ENCODE measurements at regions not wholly inside any gene's neighbourhood (a gene's known extent, or its start where the extent isn't known, plus 50 kb on each side); places are given as distances from the start of the nearest gene placed in this dataset.
"Not testable (repeated sequence)": the region's sequence is repeated elsewhere in the genome, so short reads cannot be mapped to it uniquely, and the experiment has no call there.

- no peak for DNase-seq
Measured at GRCh38 chr6:166877906-166878305, 78.4 kb downstream of the RNASET2 start.

- DNase-seq, result no peak
Measured at GRCh38 chr6:166877349-166877748, 79.0 kb downstream of the RNASET2 start.

- DNase-seq, result no peak
Measured at GRCh38 chr6:166872531-166873009, 83.8 kb downstream of the RNASET2 start.

GRCh38 chr6:166870602-166871208 is 85.6 kb downstream of the RNASET2 start:
- DNase-seq, result no peak

GRCh38 chr6:166866839-166867637 is 89.3 kb downstream of the RNASET2 start:
- no peak for DNase-seq

GRCh38 chr6:166864333-166864732 is 92.0 kb downstream of the RNASET2 start:
- no peak for DNase-seq

- no peak for DNase-seq
Measured at GRCh38 chr6:166862978-166863530, 93.3 kb downstream of the RNASET2 start.

GRCh38 chr6:166862287-166862977 is 93.9 kb downstream of the RNASET2 start:
- peak; percentile 48 for DNase-seq

- no peak for DNase-seq
Measured at GRCh38 chr6:166861961-166862286, 94.4 kb downstream of the RNASET2 start.

GRCh38 chr6:166861304-166861703 is 95.0 kb downstream of the RNASET2 start:
- DNase-seq, result no peak

- DNase-seq, result no peak
Measured at GRCh38 chr6:166860392-166860791, 96.0 kb downstream of the RNASET2 start.

- no peak for DNase-seq
Measured at GRCh38 chr6:166855416-166855815, 100.9 kb downstream of the RNASET2 start.

GRCh38 chr6:166853371-166854325 is 102.7 kb downstream of the RNASET2 start:
- no peak for DNase-seq

GRCh38 chr6:166852451-166852975 is 103.8 kb downstream of the RNASET2 start:
- no peak for DNase-seq

GRCh38 chr6:166851911-166852310 is 104.4 kb downstream of the RNASET2 start:
- no peak for DNase-seq

GRCh38 chr6:166851426-166851825 is 104.9 kb downstream of the RNASET2 start:
- DNase-seq, result no peak

- no peak for DNase-seq
Measured at GRCh38 chr6:166850677-166851076, 105.7 kb downstream of the RNASET2 start.

- DNase-seq, result no peak
Measured at GRCh38 chr6:166849749-166850183, 106.6 kb downstream of the RNASET2 start.

- DNase-seq, result no peak
Measured at GRCh38 chr6:166848979-166849748, 107.2 kb downstream of the RNASET2 start.

- not testable (repeated sequence) for DNase-seq
Measured at GRCh38 chr6:166846446-166847142, 109.8 kb downstream of the RNASET2 start.

- no peak for DNase-seq
Measured at GRCh38 chr6:166842607-166843006, 113.7 kb downstream of the RNASET2 start.

Data from CD4-positive, alpha-beta T cell treated with Interleukin-12 subunit alpha and Interleukin-12 subunit beta, for 1 hour (primary cell).